ENCODE measurements at regions not wholly inside any gene's neighbourhood (a gene's known extent, or its start where the extent isn't known, plus 50 kb on each side); places are given as distances from the start of the nearest gene placed in this dataset.

DNA sequence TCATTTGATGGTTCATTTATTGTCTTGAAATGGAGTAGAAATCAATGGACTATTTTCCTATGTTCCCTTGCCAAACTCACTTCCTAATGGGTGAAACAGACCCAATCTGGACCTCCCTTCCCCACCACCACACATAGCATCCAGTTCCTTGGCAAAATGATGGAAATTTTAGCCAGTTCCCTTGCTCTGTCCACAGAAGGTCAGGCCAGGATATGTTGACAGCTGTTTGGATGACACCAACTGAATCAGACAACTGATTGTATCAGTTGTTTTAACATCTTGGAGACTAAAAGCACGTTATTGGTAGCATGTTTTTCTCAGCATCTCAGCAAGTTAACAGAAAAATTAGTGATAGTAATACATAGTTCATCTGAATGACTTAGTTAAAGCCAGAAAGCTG, 534.8 kb downstream of the PSAT1 start:
- H3K27me3 Mint-ChIP-seq (ENCODE audit: unreplicated experiment): no peaks in the 10 kb centered on the region
- TF ChIP-seq, protein P1, sequence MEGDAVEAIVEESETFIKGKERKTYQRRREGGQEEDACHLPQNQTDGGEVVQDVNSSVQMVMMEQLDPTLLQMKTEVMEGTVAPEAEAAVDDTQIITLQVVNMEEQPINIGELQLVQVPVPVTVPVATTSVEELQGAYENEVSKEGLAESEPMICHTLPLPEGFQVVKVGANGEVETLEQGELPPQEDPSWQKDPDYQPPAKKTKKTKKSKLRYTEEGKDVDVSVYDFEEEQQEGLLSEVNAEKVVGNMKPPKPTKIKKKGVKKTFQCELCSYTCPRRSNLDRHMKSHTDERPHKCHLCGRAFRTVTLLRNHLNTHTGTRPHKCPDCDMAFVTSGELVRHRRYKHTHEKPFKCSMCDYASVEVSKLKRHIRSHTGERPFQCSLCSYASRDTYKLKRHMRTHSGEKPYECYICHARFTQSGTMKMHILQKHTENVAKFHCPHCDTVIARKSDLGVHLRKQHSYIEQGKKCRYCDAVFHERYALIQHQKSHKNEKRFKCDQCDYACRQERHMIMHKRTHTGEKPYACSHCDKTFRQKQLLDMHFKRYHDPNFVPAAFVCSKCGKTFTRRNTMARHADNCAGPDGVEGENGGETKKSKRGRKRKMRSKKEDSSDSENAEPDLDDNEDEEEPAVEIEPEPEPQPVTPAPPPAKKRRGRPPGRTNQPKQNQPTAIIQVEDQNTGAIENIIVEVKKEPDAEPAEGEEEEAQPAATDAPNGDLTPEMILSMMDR (IDR thresholded peaks at IDR 0.05; ENCODE audit: unreplicated experiment): no peak
- DNase-seq (ENCODE audit: low spot score): no peak
- H3K27ac Mint-ChIP-seq (ENCODE audit: unreplicated experiment): no peak overlapping the region
- no peaks in the 10 kb centered on the region for H3K9me3 Mint-ChIP-seq (ENCODE audit: unreplicated experiment)
- H3K4me1 Mint-ChIP-seq (ENCODE audit: unreplicated experiment): no peaks in the 10 kb centered on the region
- H3K4me3 Mint-ChIP-seq (ENCODE audit: unreplicated experiment): no peak overlapping the region
- no peaks in the 10 kb centered on the region for H3K36me3 Mint-ChIP-seq (ENCODE audit: low read depth, unreplicated experiment)

DNA sequence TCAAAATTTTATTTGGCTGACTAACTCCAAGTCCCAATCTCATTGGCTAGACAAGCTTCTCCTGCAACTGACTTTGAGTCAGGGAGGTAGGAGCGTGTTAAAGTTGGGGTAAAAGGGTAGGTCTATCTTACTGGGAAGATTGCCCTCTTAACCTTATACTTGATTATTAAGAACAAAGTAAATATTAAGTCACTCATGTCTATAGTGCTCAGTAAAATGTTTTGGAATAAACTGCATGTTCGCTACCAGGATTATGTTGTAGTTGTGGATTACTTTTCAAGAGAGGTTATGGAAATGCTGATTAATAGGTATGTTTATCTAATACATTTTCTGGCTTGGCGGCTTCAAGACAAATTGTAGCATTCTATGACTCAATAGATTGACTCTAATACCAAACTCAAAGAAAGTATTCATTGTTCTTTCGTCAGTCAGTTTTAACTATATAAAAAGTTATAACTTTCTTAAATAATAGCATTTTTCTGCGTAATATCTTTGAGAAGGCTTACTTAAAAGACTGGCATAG, 539.1 kb downstream of the PSAT1 start:
- Mint-ChIP-seq H3K36me3 (ENCODE audit: low read depth, unreplicated experiment) (no peaks in the 10 kb centered on the region), H3K9me3 (ENCODE audit: unreplicated experiment) (no peaks in the 10 kb centered on the region), H3K27ac (ENCODE audit: unreplicated experiment) (no peak overlapping the region), H3K4me1 (ENCODE audit: unreplicated experiment) (no peaks in the 10 kb centered on the region), H3K4me3 (ENCODE audit: unreplicated experiment) (no peak overlapping the region), H3K27me3 (ENCODE audit: unreplicated experiment) (no peaks in the 10 kb centered on the region)
- TF ChIP-seq, protein P1 (IDR thresholded peaks at IDR 0.05; ENCODE audit: unreplicated experiment): no peak
- no peak for DNase-seq (ENCODE audit: low spot score)

DNA sequence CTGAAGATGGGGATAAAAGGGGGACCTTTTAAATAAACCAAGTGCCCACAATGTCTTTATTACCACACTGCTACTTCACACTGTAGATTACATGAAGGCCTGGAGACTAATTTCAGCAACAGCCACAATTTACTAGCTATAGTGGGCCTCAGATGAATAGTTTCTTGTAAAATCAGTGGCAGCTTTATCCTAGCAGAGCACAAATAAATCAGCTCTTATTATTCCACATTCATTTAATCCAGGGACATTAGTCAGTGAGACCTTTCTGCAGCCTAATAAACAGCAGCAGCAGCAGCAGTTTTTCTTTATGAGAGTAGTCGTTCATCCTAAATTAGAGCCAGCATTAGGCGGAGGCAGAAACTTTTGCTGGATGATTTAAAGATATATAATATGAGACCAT, 542.3 kb downstream of the PSAT1 start:
- no peaks in the 10 kb centered on the region for H3K27me3 Mint-ChIP-seq (ENCODE audit: unreplicated experiment)
- H3K27ac Mint-ChIP-seq (ENCODE audit: unreplicated experiment): no peak overlapping the region
- H3K9me3 Mint-ChIP-seq (ENCODE audit: unreplicated experiment): no peaks in the 10 kb centered on the region
- no peak overlapping the region for H3K4me3 Mint-ChIP-seq (ENCODE audit: unreplicated experiment)
- H3K36me3 Mint-ChIP-seq (ENCODE audit: low read depth, unreplicated experiment): no peaks in the 10 kb centered on the region
- no peaks in the 10 kb centered on the region for H3K4me1 Mint-ChIP-seq (ENCODE audit: unreplicated experiment)
- no peak for DNase-seq (ENCODE audit: low spot score)
- TF ChIP-seq, protein P1 (IDR thresholded peaks at IDR 0.05; ENCODE audit: unreplicated experiment): no peak

DNA sequence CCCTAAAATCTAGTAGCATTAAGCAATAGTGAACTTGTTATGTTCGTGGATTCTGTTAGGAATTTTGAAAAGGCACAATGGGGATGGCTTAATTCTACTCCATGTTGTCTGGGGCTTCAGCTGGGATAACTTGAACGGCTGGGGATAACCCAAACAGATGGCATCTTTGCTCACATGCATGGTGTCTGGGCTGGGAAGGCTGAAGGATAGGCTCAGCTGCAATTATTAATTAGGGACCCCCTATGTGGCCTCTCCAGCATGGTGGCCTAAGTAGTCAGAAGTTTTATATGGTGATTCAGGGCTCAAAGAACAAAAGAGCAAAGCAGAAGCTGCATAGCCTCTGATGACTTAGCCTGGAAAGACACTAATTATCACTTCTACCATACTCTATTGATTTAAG, 551.1 kb downstream of the PSAT1 start:
- TF ChIP-seq, protein P1 (IDR thresholded peaks at IDR 0.05; ENCODE audit: unreplicated experiment): no peak
- no peak overlapping the region for H3K4me3 Mint-ChIP-seq (ENCODE audit: unreplicated experiment)

DNA sequence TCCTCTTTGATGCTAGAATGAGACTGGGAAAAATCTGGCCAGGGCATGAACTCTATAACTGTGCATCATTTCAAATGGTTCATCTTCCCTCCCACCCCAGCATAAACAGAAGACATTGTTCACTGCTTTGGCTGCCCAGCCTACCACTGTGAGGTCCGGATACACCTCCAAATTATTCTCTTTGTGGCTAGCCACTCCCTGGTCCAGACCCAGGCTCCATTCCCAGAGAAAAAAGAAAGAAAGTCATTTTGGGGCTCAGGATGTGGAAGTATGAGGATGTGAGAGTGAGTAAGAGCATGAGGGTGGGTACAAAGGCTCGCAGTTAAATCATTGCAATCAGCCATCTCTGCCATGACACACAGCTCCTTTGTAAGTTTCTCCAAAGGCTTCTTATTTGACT, 559.2 kb downstream of the PSAT1 start:
- H3K4me1 Mint-ChIP-seq (ENCODE audit: unreplicated experiment): no peaks in the 10 kb centered on the region
- H3K9me3 Mint-ChIP-seq (ENCODE audit: unreplicated experiment): no peaks in the 10 kb centered on the region
- peaks cover 2% of the 10 kb centered on the region for H3K27me3 Mint-ChIP-seq (ENCODE audit: unreplicated experiment)
- H3K27ac Mint-ChIP-seq (ENCODE audit: unreplicated experiment): no peak overlapping the region
- H3K4me3 Mint-ChIP-seq (ENCODE audit: unreplicated experiment): no peak overlapping the region
- no peaks in the 10 kb centered on the region for H3K36me3 Mint-ChIP-seq (ENCODE audit: low read depth, unreplicated experiment)
- TF ChIP-seq, protein P1 (IDR thresholded peaks at IDR 0.05; ENCODE audit: unreplicated experiment): no peak
- no peak for DNase-seq (ENCODE audit: low spot score)

More for the DNA sequence above, 551.1 kb downstream of the PSAT1 start:
- no peak for DNase-seq (ENCODE audit: low spot score)
- Mint-ChIP-seq H3K36me3 (ENCODE audit: low read depth, unreplicated experiment) (no peaks in the 10 kb centered on the region), H3K27ac (ENCODE audit: unreplicated experiment) (no peak overlapping the region), H3K27me3 (ENCODE audit: unreplicated experiment) (peaks cover 2% of the 10 kb centered on the region), H3K4me1 (ENCODE audit: unreplicated experiment) (no peaks in the 10 kb centered on the region), H3K9me3 (ENCODE audit: unreplicated experiment) (no peaks in the 10 kb centered on the region)
